Mammary epithelial cell (primary cell): ENCODE measurements at regions not wholly inside any gene's neighbourhood (a gene's known extent, or its start where the extent isn't known, plus 50 kb on each side); places are given as distances from the start of the nearest gene placed in this dataset.

ENCODE experiments used
- EZH2 ChIP-seq: IDR thresholded peaks from 2 replicates; pipeline ENCODE4 v1.6.1; 2012; ENCODE audit warnings: low read length, inconsistent platforms, borderline replicate concordance
- TF ChIP-seq, protein P1 (sequence below), 2 donors: IDR thresholded peaks in 1 of 2; conservative IDR thresholded peaks in 1 of 2; 2 replicates each; pipeline ENCODE4 v1.5.1; 2011 to 2012; ENCODE audit warnings: inconsistent platforms in 2 of 2, low read length in 2 of 2, mild to moderate bottlenecking in 2 of 2, control low read depth in 1 of 2, low read depth in 1 of 2; ENCODE audit not compliant: insufficient read depth in 1 of 2; ENCODE audit errors: extremely low read depth in 1 of 2

DNA sequence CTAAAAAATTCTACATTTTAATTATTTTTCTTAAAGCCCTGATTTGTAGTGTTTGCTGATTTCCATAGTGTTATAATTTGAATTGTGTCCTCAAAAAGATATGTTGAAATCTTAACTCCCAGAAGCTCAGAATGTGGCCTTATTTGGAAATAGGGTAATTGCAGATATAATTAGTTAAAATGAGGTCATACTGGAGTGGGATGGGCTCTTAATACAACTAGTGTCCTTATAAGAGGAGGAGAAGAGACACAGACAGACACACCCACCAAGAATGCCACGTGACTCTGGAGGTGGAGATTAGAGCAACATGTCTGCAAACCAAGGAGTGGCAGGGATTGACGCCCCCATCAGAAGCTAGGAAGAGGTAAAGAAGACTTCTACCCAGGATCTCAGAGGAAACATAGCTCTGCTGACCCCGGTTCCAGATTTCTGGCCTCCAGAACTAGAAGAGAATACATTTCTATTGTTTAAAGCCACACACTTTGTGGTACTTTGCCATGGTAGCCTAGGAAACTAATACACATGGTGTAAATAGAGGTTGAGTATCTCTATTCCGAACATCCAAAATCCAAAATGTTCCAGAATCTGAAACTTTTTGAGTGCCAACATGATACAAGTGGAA lies 70.5 kb upstream of the IRF2 start:
- TF ChIP-seq, protein P1, sequence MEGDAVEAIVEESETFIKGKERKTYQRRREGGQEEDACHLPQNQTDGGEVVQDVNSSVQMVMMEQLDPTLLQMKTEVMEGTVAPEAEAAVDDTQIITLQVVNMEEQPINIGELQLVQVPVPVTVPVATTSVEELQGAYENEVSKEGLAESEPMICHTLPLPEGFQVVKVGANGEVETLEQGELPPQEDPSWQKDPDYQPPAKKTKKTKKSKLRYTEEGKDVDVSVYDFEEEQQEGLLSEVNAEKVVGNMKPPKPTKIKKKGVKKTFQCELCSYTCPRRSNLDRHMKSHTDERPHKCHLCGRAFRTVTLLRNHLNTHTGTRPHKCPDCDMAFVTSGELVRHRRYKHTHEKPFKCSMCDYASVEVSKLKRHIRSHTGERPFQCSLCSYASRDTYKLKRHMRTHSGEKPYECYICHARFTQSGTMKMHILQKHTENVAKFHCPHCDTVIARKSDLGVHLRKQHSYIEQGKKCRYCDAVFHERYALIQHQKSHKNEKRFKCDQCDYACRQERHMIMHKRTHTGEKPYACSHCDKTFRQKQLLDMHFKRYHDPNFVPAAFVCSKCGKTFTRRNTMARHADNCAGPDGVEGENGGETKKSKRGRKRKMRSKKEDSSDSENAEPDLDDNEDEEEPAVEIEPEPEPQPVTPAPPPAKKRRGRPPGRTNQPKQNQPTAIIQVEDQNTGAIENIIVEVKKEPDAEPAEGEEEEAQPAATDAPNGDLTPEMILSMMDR (conservative IDR thresholded peaks at IDR 0.05 in 1 of 2, IDR thresholded peaks at IDR 0.05 in 1 of 2; ENCODE audit: extremely low read depth in 1 of 2, insufficient read depth in 1 of 2, low read depth in 1 of 2, low read length in 2 of 2) = no peak
- no peak for TF ChIP-seq EZH2
